ENCODE measurements at regions not wholly inside any gene's neighbourhood (a gene's known extent, or its start where the extent isn't known, plus 50 kb on each side); places are given as distances from the start of the nearest gene placed in this dataset.

DNA sequence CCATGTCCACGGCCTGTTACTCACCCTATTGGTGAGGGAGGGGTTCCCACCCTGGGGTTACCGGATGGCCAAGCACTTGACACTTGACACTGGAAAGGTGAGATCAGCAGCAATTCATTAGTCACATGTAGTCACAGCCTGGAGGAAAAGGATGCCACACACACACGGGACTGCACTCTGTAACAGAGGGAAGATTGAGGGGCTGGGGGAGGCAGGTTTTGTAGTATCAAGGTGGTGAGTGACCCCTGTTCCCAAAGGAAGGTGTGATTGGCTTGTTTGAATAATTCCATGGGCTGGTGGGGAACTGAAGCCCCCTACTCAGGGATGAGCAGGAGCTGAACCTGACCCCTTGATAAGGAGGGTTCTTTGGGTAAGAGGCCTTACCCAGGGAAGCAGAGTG is 96.0 kb upstream of the HELT start:
- intact Hi-C loops (cut with DNase I): no loop called here
- Histone ChIP-seq H3K4me1 (ENCODE audit: insufficient read depth) (no peaks in the 10 kb centered on the region), H3K27ac (no peak overlapping the region), H3K9me3 (no peaks in the 10 kb centered on the region), H3K4me3 (no peak overlapping the region), H3K36me3 (no peaks in the 10 kb centered on the region), H3K27me3 (no peaks in the 10 kb centered on the region)
- TF ChIP-seq POLR2A (IDR thresholded peaks at IDR 0.05): no peak
- 83 to 96% (median 92%) methylated on average over 3 of the region's 3 CpGs for WGBS, 3 donors
- no peak for DNase-seq

DNA sequence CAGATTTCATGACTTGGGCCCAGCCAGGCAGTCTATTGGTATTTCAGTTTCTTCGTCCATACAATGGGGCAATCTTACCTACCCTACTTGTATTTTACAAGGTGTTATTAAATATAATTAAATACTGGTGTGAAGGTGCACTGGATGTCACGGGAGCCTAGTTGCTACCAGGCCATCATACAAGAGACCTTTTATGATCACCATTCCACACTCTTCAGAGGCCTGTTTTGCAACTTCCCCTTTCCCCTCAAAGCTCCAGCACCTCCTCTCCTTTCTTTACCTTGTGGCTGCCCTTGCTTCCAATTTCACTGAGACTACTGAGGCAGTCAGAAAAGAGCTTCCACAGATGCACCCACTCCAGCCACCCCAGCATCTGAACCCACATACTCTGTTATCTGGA is 93.8 kb upstream of the HELT start:
- Histone ChIP-seq H3K36me3 (no peaks in the 10 kb centered on the region), H3K4me3 (no peak overlapping the region), H3K27ac (no peak overlapping the region), H3K9me3 (no peaks in the 10 kb centered on the region), H3K4me1 (ENCODE audit: insufficient read depth) (no peaks in the 10 kb centered on the region), H3K27me3 (no peaks in the 10 kb centered on the region)
- TF ChIP-seq EP300 (IDR thresholded peaks at IDR 0.05): no peak
- TF ChIP-seq POLR2A (IDR thresholded peaks at IDR 0.05): no peak
- TF ChIP-seq, protein P1, sequence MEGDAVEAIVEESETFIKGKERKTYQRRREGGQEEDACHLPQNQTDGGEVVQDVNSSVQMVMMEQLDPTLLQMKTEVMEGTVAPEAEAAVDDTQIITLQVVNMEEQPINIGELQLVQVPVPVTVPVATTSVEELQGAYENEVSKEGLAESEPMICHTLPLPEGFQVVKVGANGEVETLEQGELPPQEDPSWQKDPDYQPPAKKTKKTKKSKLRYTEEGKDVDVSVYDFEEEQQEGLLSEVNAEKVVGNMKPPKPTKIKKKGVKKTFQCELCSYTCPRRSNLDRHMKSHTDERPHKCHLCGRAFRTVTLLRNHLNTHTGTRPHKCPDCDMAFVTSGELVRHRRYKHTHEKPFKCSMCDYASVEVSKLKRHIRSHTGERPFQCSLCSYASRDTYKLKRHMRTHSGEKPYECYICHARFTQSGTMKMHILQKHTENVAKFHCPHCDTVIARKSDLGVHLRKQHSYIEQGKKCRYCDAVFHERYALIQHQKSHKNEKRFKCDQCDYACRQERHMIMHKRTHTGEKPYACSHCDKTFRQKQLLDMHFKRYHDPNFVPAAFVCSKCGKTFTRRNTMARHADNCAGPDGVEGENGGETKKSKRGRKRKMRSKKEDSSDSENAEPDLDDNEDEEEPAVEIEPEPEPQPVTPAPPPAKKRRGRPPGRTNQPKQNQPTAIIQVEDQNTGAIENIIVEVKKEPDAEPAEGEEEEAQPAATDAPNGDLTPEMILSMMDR (IDR thresholded peaks at IDR 0.05): no peak
- DNase-seq: no peak
- intact Hi-C loops (cut with DNase I): no loop called here
- 75 to 81% (median 78%) methylated on average over 2 of the region's 2 CpGs for WGBS, 3 donors

DNA sequence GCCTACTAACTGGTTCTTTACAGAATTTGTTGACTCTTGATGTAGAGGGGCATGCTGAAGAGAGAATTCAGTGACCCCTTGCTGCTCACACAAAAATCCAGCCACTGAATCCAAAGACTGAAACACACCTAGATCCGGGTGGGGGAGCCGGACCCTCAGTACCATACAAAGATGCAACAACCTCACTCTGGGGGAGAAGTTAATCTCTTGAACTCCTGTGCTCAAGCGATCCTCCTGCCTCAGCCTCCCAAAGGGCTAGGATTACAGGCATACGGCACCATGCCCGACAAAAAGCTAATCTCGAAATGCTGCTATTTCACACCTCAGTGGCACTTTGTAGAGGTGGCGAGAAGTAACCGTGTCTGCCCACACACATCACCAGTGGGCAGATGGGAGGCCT is 88.8 kb upstream of the HELT start:
- no peaks in the 10 kb centered on the region for H3K9me3 ChIP-seq
- no peak overlapping the region for H3K4me3 ChIP-seq
- no peaks in the 10 kb centered on the region for H3K27me3 ChIP-seq
- TF ChIP-seq POLR2A (IDR thresholded peaks at IDR 0.05) (no peak), EP300 (IDR thresholded peaks at IDR 0.05) (no peak)
- TF ChIP-seq, protein P1 (IDR thresholded peaks at IDR 0.05): no peak
- intact Hi-C loops (cut with DNase I): no loop called here
- H3K36me3 ChIP-seq: no peaks in the 10 kb centered on the region
- H3K4me1 ChIP-seq (ENCODE audit: insufficient read depth): no peaks in the 10 kb centered on the region
- no peak for DNase-seq
- H3K27ac ChIP-seq: no peak overlapping the region
- WGBS, 3 donors: 91 to 92% (median 92%) methylated on average over 8 of the region's 8 CpGs

DNA sequence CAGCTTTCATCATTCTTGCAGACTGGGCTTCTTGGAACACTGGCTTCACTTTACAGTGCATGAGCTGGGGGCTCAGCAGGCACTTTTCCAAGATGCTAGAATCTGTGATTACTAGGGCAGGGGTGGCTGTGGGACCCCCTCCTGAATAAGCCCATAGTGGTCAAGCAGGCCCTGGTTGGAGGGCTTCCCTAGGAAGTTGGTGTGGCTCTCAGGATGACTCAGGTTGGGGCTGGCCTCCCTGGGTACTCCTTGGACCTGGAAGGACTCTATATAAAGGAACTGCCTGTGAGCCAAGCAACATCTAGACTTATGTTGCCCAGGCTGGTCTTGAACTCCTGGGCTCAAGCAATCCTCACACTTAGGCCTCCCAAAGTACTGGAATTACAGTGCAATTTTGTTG is 88.3 kb upstream of the HELT start:
- Histone ChIP-seq H3K36me3 (no peaks in the 10 kb centered on the region), H3K4me1 (ENCODE audit: insufficient read depth) (no peaks in the 10 kb centered on the region), H3K4me3 (no peak overlapping the region), H3K27ac (no peak overlapping the region), H3K9me3 (no peaks in the 10 kb centered on the region), H3K27me3 (no peaks in the 10 kb centered on the region)
- intact Hi-C loops (cut with DNase I): no loop called here
- DNase-seq: no peak
- no peak for TF ChIP-seq POLR2A (IDR thresholded peaks at IDR 0.05)
- TF ChIP-seq, protein P1 (IDR thresholded peaks at IDR 0.05): no peak
- TF ChIP-seq EP300 (IDR thresholded peaks at IDR 0.05): no peak

DNA sequence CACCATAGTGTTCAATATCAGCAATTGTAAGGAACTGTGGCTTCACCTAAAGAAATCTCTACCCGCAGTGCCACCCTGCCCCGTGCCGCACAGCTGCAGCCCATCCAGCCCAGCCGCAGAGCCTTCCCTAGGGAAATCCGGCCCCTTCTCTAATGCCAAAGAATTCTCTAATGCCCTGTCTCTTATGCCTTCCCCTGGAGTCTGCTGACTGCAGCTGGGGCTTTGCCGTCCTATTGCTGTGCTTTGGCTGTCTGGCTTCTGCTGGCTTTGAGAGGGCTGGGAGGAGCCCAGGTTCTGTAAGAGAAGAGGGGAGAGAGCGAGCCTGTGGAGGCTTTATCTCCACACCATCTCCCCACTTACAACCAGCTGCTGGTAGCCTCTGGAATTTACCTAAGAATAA is 85.9 kb upstream of the HELT start:
- Histone ChIP-seq H3K27me3 (no peaks in the 10 kb centered on the region), H3K4me1 (ENCODE audit: insufficient read depth) (no peaks in the 10 kb centered on the region), H3K27ac (no peak overlapping the region), H3K4me3 (no peak overlapping the region), H3K36me3 (no peaks in the 10 kb centered on the region), H3K9me3 (no peaks in the 10 kb centered on the region)
- TF ChIP-seq EP300 (IDR thresholded peaks at IDR 0.05): no peak
- intact Hi-C loops (cut with DNase I): no loop called here
- DNase-seq: no peak
- WGBS, 3 donors: 53 to 57% (median 57%) methylated on average over 7 of the region's 7 CpGs

DNA sequence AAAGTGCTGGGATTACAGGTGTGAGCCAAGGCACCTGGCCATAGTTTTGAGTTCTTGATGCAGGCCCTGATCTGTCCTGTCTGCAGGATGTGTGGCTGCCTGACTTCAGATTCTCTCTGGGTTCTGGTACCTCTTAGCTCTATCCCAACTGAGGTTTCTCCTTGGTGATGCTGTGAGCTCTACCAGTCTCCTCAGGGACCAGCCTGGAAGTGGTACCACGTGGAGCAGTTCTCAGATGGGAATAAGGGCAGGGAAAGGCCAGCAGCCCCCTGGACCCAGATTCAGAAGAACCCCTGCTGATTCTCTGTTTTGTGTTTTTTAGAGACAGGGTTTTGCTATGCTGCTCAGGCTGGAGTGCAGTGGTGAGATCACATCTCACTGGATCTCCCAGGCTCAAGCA is 85.0 kb upstream of the HELT start:
- DNase-seq: no peak

More for the DNA sequence above, 85.0 kb upstream of the HELT start:
- TF ChIP-seq, protein P1 (IDR thresholded peaks at IDR 0.05): no peak
- no peak for TF ChIP-seq POLR2A (IDR thresholded peaks at IDR 0.05)
- no peak for TF ChIP-seq EP300 (IDR thresholded peaks at IDR 0.05)
- Histone ChIP-seq H3K9me3 (no peaks in the 10 kb centered on the region), H3K4me3 (no peak overlapping the region), H3K27me3 (no peaks in the 10 kb centered on the region), H3K36me3 (no peaks in the 10 kb centered on the region), H3K27ac (no peak overlapping the region), H3K4me1 (ENCODE audit: insufficient read depth) (no peaks in the 10 kb centered on the region)
- intact Hi-C loops (cut with DNase I): no loop called here
- WGBS, 3 donors: 14 to 32% (median 27%) methylated on average over 1 of the region's 1 CpG

Data from ovary (tissue), 7 donors.